HG03442 (cell line): ENCODE measurements at regions not wholly inside any gene's neighbourhood (a gene's known extent, or its start where the extent isn't known, plus 50 kb on each side); places are given as distances from the start of the nearest gene placed in this dataset.
"Not testable (repeated sequence)": the region's sequence is repeated elsewhere in the genome, so short reads cannot be mapped to it uniquely, and the experiment has no call there.

ENCODE experiments used
- ATAC-seq: cut with Tn5 transposase; IDR thresholded peaks from one replicate; pipeline ENCODE4 v1.9.1; 2021; ENCODE audit warnings: mild to moderate bottlenecking, moderate library complexity; ENCODE audit not compliant: unreplicated experiment

DNA sequence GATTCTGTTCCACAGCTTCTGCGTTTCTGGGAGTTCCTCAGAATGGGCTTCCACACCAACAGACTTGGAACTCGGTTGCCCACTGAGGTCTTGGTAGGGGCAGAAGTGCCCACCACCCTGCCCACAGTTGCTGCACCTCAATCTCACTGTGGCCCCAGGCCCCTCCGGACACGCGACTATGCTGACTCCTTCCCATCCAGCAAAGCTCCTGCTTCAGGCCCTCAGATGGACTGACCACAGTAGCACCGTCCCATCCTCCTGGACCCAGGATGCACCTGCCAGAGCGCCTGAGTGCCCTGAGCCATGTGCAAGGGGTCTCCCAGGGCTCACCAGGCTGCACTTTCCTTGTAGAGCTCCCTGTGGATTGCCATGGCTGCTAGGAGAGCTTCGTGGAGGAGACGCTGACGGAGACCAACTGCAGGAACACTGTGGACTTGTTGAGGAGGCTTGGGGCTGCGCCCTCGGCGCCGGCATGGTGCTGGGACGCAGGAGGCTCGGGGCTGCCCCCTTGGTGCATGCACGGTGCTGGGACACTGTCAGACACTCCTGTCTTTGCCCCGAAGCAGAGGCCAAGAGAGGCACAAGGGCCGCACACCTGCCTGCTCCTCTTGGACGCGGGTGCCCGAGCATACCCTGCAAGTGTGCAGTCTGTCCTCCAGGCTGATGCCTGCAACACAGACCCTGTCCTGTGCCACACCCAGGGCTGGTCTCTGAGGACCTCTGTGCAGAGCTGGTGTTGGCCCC lies 201.3 kb downstream of the LIPI start:
- ATAC-seq: not testable (repeated sequence)

DNA sequence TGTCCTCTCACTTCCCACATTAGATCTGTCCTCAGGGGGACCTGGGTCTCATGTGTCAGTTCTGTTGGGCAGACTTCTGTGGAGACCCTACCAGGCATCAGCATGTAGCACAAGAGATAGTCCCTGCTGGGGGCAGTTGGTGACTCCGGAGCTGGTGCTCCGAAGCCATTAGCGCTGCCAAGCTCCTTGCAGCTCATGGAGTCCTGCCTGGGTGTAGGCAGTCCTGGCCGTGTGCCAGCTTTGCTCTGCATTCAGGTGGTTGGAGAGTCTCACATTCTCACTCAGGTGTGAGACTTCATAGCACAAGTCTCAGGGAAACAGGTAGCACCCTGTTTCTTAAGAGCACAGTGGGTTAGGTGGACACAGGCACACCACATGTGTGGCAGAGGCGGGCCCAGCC lies 202.3 kb downstream of the LIPI start:
- ATAC-seq: not testable (repeated sequence)

DNA sequence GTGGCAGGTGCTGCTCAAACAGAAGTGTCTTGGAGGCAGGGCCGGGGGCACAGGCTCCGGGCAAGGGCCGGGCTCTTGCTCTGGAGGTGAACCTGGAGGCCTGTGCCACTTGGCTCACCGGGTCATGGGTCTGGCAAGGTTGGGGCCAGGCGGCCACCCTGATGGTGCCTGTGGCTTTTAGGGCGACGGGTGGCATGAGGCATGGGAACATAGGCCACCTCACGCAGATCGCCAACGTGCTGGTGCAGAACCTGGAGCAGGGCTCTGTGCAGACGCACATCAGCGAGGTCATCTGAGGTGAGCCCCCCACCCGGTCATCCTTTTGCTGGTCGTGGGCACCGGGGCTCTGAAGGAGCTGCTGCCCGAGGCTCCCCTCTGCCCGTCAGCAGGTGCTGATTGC lies 202.7 kb downstream of the LIPI start:
- not testable (repeated sequence) for ATAC-seq

- not testable (repeated sequence) for ATAC-seq
Observed at GRCh38 chr21:14006144-14006543, 204.6 kb downstream of the LIPI start.

DNA sequence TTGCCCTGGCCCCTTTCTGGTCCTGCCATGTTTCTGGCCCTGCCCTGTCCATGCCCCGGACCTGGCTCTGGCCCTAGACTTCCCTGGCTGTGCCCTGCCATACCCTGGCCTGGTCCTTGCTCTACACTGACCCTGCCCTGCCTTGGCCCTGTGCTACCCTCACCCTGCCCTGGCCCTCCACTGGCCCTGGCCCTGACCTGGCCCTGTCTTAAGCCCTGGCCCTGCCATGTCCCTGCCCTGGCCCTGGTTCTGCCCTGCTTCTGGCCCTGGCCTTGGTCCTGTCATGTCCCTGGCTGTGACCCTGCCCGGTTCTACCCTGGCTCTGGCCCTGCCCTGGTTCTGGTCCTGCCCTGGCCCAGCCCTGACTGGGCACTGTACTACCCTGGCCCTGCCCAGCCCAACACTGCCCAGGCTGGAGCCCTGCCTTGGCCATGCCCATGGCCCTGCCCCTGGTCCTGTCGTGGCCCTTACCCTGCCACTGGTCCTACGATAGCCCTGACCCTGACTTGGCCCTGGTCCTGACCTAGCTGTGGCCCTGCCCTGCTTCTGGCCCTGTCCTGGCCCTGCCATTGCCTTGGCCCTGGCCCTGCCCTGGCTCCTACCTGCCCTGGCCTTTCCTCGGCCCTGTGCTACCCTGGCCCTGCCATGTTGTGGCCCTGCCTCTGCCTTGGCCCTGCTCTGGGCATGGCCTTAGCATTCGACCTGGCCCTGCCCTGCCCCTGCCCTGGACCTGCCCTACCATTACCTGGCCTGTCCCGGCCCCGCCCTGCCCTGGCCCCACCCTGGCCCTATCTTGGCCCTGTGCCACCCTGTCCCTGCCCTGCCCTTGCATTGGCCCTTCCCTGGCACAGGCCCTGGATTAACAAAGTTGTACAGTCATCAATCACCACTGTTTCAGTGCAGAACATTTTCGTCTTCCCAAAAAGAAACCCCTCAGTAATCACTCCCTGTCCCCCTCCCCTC lies 223.5 kb downstream of the LIPI start:
- not testable (repeated sequence) for ATAC-seq

DNA sequence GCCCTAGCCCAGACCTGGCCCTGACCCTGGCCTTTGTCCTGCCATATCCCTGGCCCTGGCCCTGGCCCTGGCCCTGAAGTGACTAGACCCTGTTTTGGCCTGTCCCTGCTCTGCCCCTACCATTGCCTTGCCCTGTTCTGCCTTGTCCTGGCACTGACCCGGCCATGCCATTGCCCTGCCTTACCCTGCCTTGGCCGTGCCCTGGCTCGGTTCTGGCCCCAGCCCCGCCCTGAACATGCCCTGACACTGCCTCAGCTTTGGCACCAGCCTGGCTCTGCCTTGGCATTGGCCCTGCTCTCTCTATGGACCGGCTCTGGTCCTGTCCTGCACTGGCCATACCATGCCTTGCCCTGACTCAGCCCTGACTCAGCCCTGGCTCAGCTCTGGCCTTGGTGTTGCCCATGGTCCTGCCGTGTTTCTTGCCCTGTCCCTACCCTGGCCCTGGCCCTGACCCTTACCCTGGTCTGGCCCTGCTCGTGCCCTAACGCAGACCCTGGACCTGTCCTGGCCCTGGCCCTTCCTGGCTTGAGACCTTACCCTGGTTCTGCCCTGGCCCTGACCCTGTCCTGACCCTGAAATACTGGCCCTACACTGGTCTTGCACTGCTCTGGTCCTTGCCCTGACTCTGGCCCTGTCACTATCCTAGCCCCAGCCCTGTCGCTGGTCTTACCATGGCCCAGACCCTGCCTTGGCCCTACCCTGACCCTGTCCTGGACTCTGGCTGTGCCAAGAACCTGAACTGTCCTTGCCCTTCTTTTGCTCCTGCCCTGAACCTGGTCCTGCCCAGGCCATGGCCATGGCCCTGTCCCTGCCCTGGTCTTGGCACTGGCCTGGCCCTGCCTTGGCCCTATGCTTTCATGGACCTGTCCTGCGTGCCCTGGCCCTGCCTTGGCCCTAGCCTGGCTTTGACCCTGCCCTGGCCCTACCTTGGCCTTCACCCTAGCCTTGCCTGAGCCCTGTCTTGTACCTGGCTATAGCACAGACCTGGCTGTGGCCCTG lies 224.6 kb downstream of the LIPI start:
- ATAC-seq: not testable (repeated sequence)

DNA sequence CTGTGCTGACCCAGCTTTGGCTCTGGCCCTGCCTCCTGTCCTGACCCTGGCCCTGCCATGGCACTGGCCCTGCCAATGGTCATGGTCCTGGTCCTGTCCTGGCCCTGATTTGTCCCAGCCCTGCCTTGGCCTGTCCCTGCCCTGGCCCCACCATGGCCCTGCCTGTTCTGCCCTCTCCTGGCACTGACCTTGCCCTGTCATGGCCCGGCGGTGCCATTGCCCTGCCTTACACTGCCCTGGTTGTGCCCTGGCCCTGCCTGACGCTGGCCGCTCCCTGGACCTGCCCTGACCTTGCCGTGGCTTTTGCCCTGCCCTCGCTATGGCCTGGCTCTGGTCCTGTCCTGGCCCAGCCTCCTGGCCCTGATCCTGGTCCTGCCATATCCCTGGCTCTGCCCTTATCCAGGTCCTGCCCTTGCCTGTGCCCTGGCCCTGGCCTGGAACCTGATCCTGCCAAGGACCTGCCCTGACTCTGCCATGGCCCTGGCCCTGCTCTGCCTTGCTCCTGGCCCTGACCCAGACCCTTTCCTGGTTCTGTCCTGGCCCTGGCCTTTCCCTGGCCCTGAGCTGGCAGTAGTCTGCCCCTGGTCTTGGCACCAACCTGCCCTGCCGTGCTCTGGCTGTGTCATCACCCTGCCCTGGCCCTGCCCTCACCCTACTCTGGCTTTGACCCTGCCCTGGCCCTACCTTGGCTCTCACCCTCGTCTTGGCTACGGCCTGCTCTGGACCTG lies 225.5 kb downstream of the LIPI start:
- not testable (repeated sequence) for ATAC-seq

GRCh38 chr21:13984728-13985127 lies 226.0 kb downstream of the LIPI start:
- ATAC-seq: not testable (repeated sequence)

DNA sequence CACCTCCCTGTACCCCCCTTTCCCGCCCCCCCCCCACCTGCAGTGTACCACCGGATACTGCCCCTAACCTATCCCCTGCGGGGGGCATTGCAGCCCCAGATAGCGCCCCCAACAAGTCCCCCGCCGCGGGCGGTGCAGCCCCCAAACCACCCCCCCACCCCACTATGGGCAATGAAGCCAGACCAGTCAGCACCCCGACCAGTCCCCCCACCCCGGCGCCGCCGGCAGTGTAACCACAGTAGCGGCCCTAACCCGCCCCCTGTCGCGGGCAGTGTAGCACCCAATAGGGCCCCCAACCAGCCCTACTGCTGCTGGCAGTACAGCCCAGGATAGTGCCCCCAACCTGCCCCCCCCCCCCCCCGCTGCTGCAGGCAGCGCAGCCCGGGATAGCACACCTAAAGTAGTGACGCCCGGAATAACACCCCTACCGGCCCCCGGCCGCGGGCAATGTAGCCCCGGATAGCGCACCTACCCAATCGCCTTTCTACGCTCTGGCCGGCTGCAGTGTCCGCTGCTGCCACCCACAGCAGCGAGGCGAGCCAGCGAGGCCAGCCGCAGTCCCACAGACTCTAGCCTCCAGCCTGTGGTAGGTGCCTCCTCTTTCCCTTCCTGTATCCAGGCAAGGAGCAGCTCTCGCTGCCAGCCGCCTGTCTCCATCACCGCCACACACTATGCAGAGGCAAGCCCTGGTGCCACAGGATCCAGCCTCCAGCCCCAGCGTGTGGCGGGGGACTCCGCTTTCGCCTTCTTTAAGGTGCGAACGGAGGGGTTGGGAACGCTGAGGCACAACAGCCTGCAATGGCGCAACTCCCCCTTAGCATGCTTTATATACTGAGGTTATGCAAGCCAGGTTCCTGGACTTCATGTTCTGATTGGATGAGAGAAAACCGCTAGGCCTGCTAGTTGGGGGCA lies 229.3 kb downstream of the LIPI start:
- ATAC-seq: not testable (repeated sequence)

- peak; percentile 85 for ATAC-seq
Observed at GRCh38 chr21:13980115-13980662, 230.6 kb downstream of the LIPI start.

DNA sequence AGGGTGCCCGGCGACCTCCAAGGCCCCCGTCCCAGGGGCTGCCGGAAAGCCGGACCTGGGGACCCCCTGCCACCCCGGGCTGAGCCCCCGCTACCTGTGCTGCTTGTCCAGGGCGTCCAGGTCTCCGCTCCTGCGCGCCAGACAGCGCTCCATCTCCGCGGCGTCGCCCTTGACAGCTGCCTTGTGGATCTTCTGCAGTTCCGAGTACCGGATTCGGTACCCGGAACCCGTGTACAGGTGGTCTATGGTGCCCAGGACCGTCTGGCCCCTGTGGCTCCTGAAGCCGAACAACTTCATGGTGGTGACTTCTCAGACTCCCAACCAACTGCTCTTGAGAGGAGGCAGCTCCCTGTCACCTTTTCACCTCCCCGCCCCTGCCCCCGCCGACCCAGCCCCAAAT lies 231.1 kb downstream of the LIPI start:
- ATAC-seq: not testable (repeated sequence)

DNA sequence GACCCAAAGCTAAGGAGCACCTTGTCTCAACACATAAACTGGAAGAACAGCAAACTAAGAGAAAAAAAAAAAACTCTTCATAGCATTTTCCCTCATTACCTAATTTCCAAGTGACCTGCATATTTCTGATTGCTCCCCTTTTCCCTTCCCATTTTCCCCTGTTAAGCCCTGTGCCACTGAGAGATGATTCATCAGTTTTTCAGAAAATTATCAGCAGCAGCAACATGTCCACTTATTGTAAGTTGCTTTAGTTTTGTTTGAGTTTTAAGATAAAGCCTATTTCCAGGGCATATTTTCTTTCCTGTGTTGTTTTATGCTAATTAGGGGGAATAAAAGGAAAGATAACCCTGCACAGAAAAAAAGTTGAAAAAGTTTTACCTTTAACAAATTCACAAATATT lies 236.2 kb downstream of the LIPI start:
- ATAC-seq: not testable (repeated sequence)

- not testable (repeated sequence) for ATAC-seq
Observed at GRCh38 chr21:13969853-13970252, 240.9 kb downstream of the LIPI start.

- not testable (repeated sequence) for ATAC-seq
Observed at GRCh38 chr21:13969002-13969401, 241.8 kb downstream of the LIPI start.

- not testable (repeated sequence) for ATAC-seq
Observed at GRCh38 chr21:13963259-13963658, 247.5 kb downstream of the LIPI start.

- ATAC-seq: no peak
Observed at GRCh38 chr21:13937236-13937635, 273.5 kb downstream of the LIPI start.

GRCh38 chr21:13936033-13936937 lies 274.5 kb downstream of the LIPI start:
- not testable (repeated sequence) for ATAC-seq
